Endothelial cell of umbilical vein (primary cell): ENCODE measurements at regions not wholly inside any gene's neighbourhood (a gene's known extent, or its start where the extent isn't known, plus 50 kb on each side); places are given as distances from the start of the nearest gene placed in this dataset.

Experiments used
- BruUV-seq: library from RNA; stranded (reverse); fragments of 400-500 nt; replicated peaks from 2 replicates; lab custom pipeline; 2021; lab: Mats Ljungman, UMichigan
- CTCF ChIA-PET: fragments of 300-600, 350-600 bp; sonication (Branson Sonifier 250); formaldehyde crosslinking; loops from one replicate; lab custom pipeline; 2021; ENCODE audit warnings: antibody characterized with exemption, inconsistent platforms; lab: Charles Lee
- POLR2A ChIA-PET: fragments of 300-600, 350-600 bp; sonication (Branson Sonifier 250); formaldehyde crosslinking; loops from one replicate; lab custom pipeline; 2021; ENCODE audit warnings: antibody characterized with exemption, inconsistent platforms; lab: Charles Lee
- DNase-seq: peaks from one replicate; pipeline ENCODE4 v3.0.0-alpha.2; 2011; ENCODE audit warnings: low read depth, low spot score
- FAIRE-seq: peaks from 2 replicates; lab custom pipeline; 2011; peaks lifted over from hg19 to GRCh38; lab: Jason Lieb, UNC
- H2AFZ ChIP-seq: 2 replicates; pipeline ENCODE4 v1.6.0; 2012; ENCODE audit warnings: low read depth, low read length, control low read depth, inconsistent platforms
- H3K27ac ChIP-seq: 2 replicates; pipeline ENCODE4 v1.5.1; 2011; ENCODE audit warnings: low read depth, mild to moderate bottlenecking, control low read depth, low read length, moderate library complexity; ENCODE audit not compliant: insufficient read depth
- H3K27me3 ChIP-seq, 2 experiments: 2 replicates each; pipeline versions ENCODE4 v1.6.0 to v1.6.1; 2011; ENCODE audit warnings: low read length in 2 of 2, mixed read lengths in 1 of 2; ENCODE audit not compliant: control insufficient read depth in 2 of 2, insufficient read depth in 2 of 2
- H3K36me3 ChIP-seq, 2 experiments: 2 replicates in 1 of 2; 3 replicates in 1 of 2; pipeline ENCODE4 v1.5.1; 2011; ENCODE audit warnings: low read length in 2 of 2, mild to moderate bottlenecking in 1 of 2, moderate library complexity in 1 of 2; ENCODE audit not compliant: control insufficient read depth in 2 of 2, insufficient read depth in 2 of 2; ENCODE audit errors: extremely low read depth in 1 of 2
- H3K4me1 ChIP-seq: 3 replicates; pipeline ENCODE4 v1.5.1; 2011; ENCODE audit warnings: mild to moderate bottlenecking, low read length; ENCODE audit not compliant: control insufficient read depth, insufficient read depth; ENCODE audit errors: extremely low read depth
- H3K4me2 ChIP-seq: 2 replicates; pipeline ENCODE4 v1.6.1; 2011; ENCODE audit warnings: low read length, control low read depth, mixed read lengths; ENCODE audit not compliant: insufficient read depth
- H3K4me3 ChIP-seq, 3 experiments: fragments of 200-600 bp in 1 of 3; sonication (generic), shearing (Covaris generic) in 1 of 3; replicated peaks in 1 of 3; 2 replicates each; pipeline ENCODE4 v1.5.1; 2011 to 2016; ENCODE audit warnings: control low read depth in 3 of 3, low read length in 3 of 3, mild to moderate bottlenecking in 2 of 3, inconsistent platforms in 1 of 3, low read depth in 1 of 3, moderate library complexity in 1 of 3; ENCODE audit not compliant: insufficient read depth in 1 of 3
- H3K79me2 ChIP-seq: 2 replicates; pipeline ENCODE4 v1.6.0; 2012; ENCODE audit warnings: low read length, inconsistent platforms; ENCODE audit not compliant: control insufficient read depth, insufficient read depth
- H3K9ac ChIP-seq: replicated peaks from 2 replicates; pipeline ENCODE3; 2011; ENCODE audit warnings: low read length, control low read depth; ENCODE audit not compliant: insufficient read depth; ENCODE audit errors: extremely low read depth
- H3K9me1 ChIP-seq: replicated peaks from 3 replicates; pipeline ENCODE4 v1.6.0; 2011; ENCODE audit warnings: mild to moderate bottlenecking, low read length; ENCODE audit not compliant: control insufficient read depth, insufficient read depth; ENCODE audit errors: extremely low read depth
- H3K9me3 ChIP-seq: replicated peaks from 2 replicates; pipeline ENCODE4 v1.5.1; 2012; ENCODE audit warnings: low read length, inconsistent platforms; ENCODE audit not compliant: control insufficient read depth, insufficient read depth
- H4K20me1 ChIP-seq: replicated peaks from 2 replicates; pipeline ENCODE3; 2011; ENCODE audit warnings: mild to moderate bottlenecking, low read length; ENCODE audit not compliant: control insufficient read depth, insufficient read depth; ENCODE audit errors: extremely low read depth
- EZH2 ChIP-seq: IDR thresholded peaks from 2 replicates; pipeline ENCODE4 v1.6.1; 2012; ENCODE audit warnings: borderline replicate concordance, low read depth, mild to moderate bottlenecking, moderate library complexity, low read length, inconsistent platforms; ENCODE audit not compliant: severe bottlenecking
- FOS ChIP-seq: IDR thresholded peaks from 2 replicates; pipeline ENCODE4 v1.6.1; 2011; ENCODE audit warnings: mild to moderate bottlenecking, low read length, moderate library complexity, borderline replicate concordance; ENCODE audit not compliant: insufficient read depth
- GATA2 ChIP-seq: IDR thresholded peaks from 2 replicates; pipeline ENCODE4 v1.7.0; 2011; ENCODE audit warnings: low read depth, mild to moderate bottlenecking, moderate library complexity, mixed read lengths, low read length; ENCODE audit not compliant: insufficient read length, insufficient read depth
- JUN ChIP-seq: IDR thresholded peaks from 2 replicates; pipeline ENCODE4 v1.6.1; 2011; ENCODE audit warnings: borderline replicate concordance, low read depth; ENCODE audit not compliant: insufficient read length, insufficient read depth
- MYC ChIP-seq: IDR thresholded peaks from one replicate; pipeline ENCODE4 v1.6.1; 2011; ENCODE audit warnings: mild to moderate bottlenecking, low read depth, low read length
- POLR2A ChIP-seq: IDR thresholded peaks from 2 replicates; pipeline ENCODE4 v1.6.1; 2012; ENCODE audit warnings: low read depth, mild to moderate bottlenecking, control low read depth, low read length
- POLR2AphosphoS5 ChIP-seq: IDR thresholded peaks from 2 replicates; pipeline ENCODE4 v1.6.1; 2012; ENCODE audit warnings: low read depth, mild to moderate bottlenecking, control low read depth, low read length, moderate library complexity; ENCODE audit not compliant: insufficient read depth
- dilution Hi-C: fragments of 300-500 bp; cut with MboI; formaldehyde crosslinking; loops from one replicate; pipeline ENCODE4 v1.15.0; 2019; ENCODE audit warnings: low sequenced_read_pairs; ENCODE audit not compliant: extremely low pct_ligation_motif_present
- intact Hi-C: fragments of 100-400 bp; cut with micrococcal nuclease; formaldehyde crosslinking; loops from one replicate; pipeline ENCODE4 v1.10.0; 2022
- TF ChIP-seq, protein P1 (sequence below), 2 donors: IDR thresholded peaks; 1 replicate in 1 of 2; 2 replicates in 1 of 2; pipeline ENCODE4 v1.5.1; 2011; ENCODE audit warnings: low read length in 2 of 2, mild to moderate bottlenecking in 2 of 2, moderate library complexity in 2 of 2, control low read depth in 1 of 2, inconsistent platforms in 1 of 2, low read depth in 1 of 2; ENCODE audit not compliant: insufficient read depth in 1 of 2; ENCODE audit errors: extremely low read depth in 1 of 2
- TF ChIP-seq, protein P2 (sequence below): IDR thresholded peaks from 2 replicates; pipeline ENCODE4 v1.6.1; 2011; ENCODE audit not compliant: insufficient read depth, insufficient read length

DNA sequence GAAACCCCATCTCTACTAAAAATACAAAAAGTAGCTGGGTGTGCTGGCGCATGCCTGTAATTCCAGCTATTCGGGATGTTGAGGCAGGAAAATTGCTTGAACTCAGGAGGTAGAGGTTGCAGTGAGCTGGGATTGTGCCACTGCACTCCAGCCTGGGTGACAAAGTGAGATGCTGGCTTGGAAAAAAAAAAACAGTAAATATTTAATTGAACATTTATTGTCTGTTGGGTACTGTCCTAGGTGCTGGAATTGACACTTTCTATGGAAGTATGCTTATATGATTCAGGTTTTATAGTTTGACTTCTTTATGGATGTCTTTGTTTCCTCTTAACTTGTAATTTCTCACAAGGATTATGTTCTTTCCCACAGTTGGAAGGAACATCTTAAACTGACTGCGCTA is 633.1 kb upstream of the SETBP1 start:
- BruUV-seq, result no TSS peak
- H3K27ac ChIP-seq, result no peak overlapping the region
- no peaks in the 10 kb centered on the region for H3K4me1 ChIP-seq
- no peaks in the 10 kb centered on the region for H3K36me3 ChIP-seq
- FAIRE-seq (no peak), DNase-seq (no peak)
- intact Hi-C loops, result no loop called here
- no peak overlapping the region for H2AFZ ChIP-seq
- H3K4me3 ChIP-seq, result no peak overlapping the region
- TF ChIP-seq EZH2 (no peak), POLR2AphosphoS5 (no peak), FOS (no peak)
- TF ChIP-seq, protein P1, sequence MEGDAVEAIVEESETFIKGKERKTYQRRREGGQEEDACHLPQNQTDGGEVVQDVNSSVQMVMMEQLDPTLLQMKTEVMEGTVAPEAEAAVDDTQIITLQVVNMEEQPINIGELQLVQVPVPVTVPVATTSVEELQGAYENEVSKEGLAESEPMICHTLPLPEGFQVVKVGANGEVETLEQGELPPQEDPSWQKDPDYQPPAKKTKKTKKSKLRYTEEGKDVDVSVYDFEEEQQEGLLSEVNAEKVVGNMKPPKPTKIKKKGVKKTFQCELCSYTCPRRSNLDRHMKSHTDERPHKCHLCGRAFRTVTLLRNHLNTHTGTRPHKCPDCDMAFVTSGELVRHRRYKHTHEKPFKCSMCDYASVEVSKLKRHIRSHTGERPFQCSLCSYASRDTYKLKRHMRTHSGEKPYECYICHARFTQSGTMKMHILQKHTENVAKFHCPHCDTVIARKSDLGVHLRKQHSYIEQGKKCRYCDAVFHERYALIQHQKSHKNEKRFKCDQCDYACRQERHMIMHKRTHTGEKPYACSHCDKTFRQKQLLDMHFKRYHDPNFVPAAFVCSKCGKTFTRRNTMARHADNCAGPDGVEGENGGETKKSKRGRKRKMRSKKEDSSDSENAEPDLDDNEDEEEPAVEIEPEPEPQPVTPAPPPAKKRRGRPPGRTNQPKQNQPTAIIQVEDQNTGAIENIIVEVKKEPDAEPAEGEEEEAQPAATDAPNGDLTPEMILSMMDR (IDR thresholded peaks at IDR 0.05; ENCODE audit: extremely low read depth in 1 of 2, insufficient read depth in 1 of 2, low read depth in 1 of 2, low read length in 2 of 2), result no peak
- TF ChIP-seq, protein P2, sequence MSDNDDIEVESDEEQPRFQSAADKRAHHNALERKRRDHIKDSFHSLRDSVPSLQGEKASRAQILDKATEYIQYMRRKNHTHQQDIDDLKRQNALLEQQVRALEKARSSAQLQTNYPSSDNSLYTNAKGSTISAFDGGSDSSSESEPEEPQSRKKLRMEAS, result no peak
- H3K79me2 ChIP-seq, result no peaks in the 10 kb centered on the region
- ChIA-PET POLR2A (no interaction called here), CTCF (no interaction called here)
- no peak overlapping the region for H3K9ac ChIP-seq
- dilution Hi-C loops, result no loop called here
- H3K4me2 ChIP-seq, result no peak overlapping the region
- no peaks in the 10 kb centered on the region for H3K9me1 ChIP-seq
- no peaks in the 10 kb centered on the region for H4K20me1 ChIP-seq
- H3K27me3 ChIP-seq, result no peaks in the 10 kb centered on the region
- no peaks in the 10 kb centered on the region for H3K9me3 ChIP-seq

DNA sequence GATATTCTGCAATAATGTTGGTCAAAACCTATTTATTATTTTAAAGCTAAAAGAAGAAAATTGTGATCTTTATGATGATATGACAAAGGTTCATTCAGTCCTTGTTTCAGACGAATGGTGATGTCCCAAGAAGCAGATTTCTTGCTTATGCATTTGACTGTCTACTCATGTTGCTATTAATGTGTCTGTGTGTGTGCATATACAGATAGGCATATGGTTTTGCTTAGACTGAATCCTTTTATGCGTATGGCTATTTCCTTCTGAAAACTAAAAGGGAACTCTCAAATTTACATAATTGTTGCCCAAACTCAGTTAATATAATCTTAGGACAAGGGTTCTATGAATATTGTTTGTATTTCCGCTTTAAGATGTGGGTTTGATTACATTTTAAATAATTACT is 632.3 kb upstream of the SETBP1 start:
- no peak overlapping the region for H3K4me2 ChIP-seq
- TF ChIP-seq, protein P2, result no peak
- TF ChIP-seq POLR2A, result no peak
- TF ChIP-seq JUN, result no peak
- no peak for TF ChIP-seq FOS
- TF ChIP-seq EZH2, result no peak
- no peak for TF ChIP-seq GATA2
- TF ChIP-seq, protein P1 (IDR thresholded peaks at IDR 0.05; ENCODE audit: extremely low read depth in 1 of 2, insufficient read depth in 1 of 2, low read depth in 1 of 2, low read length in 2 of 2), result no peak
- TF ChIP-seq MYC, result no peak
- no peak for TF ChIP-seq POLR2AphosphoS5
- no peak overlapping the region for H2AFZ ChIP-seq
- no peaks in the 10 kb centered on the region for H3K27me3 ChIP-seq
- no peaks in the 10 kb centered on the region for H3K9me1 ChIP-seq
- H3K9me3 ChIP-seq, result no peaks in the 10 kb centered on the region
- ChIA-PET CTCF (no interaction called here), POLR2A (no interaction called here)
- no peaks in the 10 kb centered on the region for H3K79me2 ChIP-seq
- BruUV-seq, result no TSS peak
- no peaks in the 10 kb centered on the region for H3K4me1 ChIP-seq
- FAIRE-seq (no peak), DNase-seq (no peak)
- intact Hi-C loops, result no loop called here
- dilution Hi-C loops, result no loop called here
- no peaks in the 10 kb centered on the region for H4K20me1 ChIP-seq
- H3K4me3 ChIP-seq, result no peak overlapping the region
- no peaks in the 10 kb centered on the region for H3K36me3 ChIP-seq
- no peak overlapping the region for H3K9ac ChIP-seq
- H3K27ac ChIP-seq, result no peak overlapping the region
